Stimulated activated effector memory CD8-positive, alpha-beta T cell treated with anti-CD3 and anti-CD28 coated beads, Interleukin-12 subunit alpha, Interleukin-12 subunit beta, amount 100 ng/mL, for 72 hours (primary cell): ENCODE measurements at regions not wholly inside any gene's neighbourhood (a gene's known extent, or its start where the extent isn't known, plus 50 kb on each side); places are given as distances from the start of the nearest gene placed in this dataset.

Source experiments
- ATAC-seq: fragments of 150-1000 bp; cut with Tn5 transposase; 2 replicates; pipeline ENCODE4 v1.10.0; 2021
- DNase-seq, 2 donors: peaks; one replicate each; pipeline ENCODE4 v3.0.0; 2021 to 2022; ENCODE audit warnings: low spot score in 2 of 2
- H3K27ac Mint-ChIP-seq: one replicate; pipeline ENCODE4 v1.8.0; 2022; ENCODE audit warnings: mild to moderate bottlenecking, mixed read lengths
- H3K36me3 Mint-ChIP-seq: one replicate; pipeline ENCODE4 v1.8.0; 2022; ENCODE audit warnings: mild to moderate bottlenecking, mixed read lengths
- H3K4me1 Mint-ChIP-seq: one replicate; pipeline ENCODE4 v1.8.0; 2022; ENCODE audit warnings: mixed read lengths
- H3K4me3 Mint-ChIP-seq: one replicate; pipeline ENCODE4 v1.8.0; 2022; ENCODE audit warnings: mild to moderate bottlenecking, mixed read lengths
- H3K9me3 Mint-ChIP-seq: one replicate; pipeline ENCODE4 v1.8.0; 2022; ENCODE audit warnings: mixed read lengths

DNA sequence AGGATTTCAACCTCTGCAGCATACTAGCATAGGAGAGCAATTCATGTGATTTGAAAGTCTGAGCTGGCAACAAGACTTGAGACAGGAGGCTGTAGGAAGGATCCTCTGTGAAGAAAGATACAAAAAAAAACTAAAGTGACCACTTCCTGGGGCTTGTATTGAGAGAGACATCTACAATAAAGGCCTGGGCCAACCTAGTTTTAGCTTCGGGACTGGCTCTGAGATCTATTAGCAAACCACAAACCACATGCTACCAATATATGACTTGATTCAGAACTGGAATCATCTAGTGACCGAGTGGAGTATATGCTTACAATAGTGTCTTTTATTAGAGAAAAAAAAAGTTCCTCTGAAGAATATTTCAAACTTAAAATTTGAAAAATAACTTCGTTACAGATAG is 1448.9 kb upstream of the CDH6 start:
- H3K4me1 Mint-ChIP-seq = no peaks in the 10 kb centered on the region
- ATAC-seq = no peak
- H3K27ac Mint-ChIP-seq = no peak overlapping the region
- DNase-seq = no peak
- H3K4me3 Mint-ChIP-seq = no peak overlapping the region
- H3K9me3 Mint-ChIP-seq = peaks cover 14% of the 10 kb centered on the region
- H3K36me3 Mint-ChIP-seq = no peaks in the 10 kb centered on the region

DNA sequence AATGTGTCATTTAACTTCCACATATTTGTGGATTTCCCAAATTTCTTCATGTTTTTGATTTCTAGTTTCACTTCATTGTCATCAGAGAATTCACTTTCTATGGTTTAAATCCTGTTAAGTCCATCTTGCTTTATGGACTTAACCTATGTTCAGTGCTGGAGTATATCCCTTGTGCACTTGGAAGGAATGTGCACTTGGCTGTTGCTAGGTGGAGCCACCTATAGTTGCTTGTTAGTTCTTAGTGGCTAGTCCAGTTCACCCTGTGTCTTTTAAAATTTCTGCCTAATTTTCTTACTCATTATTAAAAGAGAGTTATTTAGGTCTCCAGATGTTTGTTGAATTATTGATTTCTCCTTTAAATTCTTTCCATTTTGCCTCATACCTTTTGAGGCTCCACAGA is 1472.5 kb upstream of the CDH6 start:
- Mint-ChIP-seq H3K27ac (no peak overlapping the region), H3K9me3 (peaks cover 22% of the 10 kb centered on the region), H3K4me1 (no peaks in the 10 kb centered on the region), H3K36me3 (no peaks in the 10 kb centered on the region), H3K4me3 (no peak overlapping the region)
- no peak for ATAC-seq
- no peak for DNase-seq

DNA sequence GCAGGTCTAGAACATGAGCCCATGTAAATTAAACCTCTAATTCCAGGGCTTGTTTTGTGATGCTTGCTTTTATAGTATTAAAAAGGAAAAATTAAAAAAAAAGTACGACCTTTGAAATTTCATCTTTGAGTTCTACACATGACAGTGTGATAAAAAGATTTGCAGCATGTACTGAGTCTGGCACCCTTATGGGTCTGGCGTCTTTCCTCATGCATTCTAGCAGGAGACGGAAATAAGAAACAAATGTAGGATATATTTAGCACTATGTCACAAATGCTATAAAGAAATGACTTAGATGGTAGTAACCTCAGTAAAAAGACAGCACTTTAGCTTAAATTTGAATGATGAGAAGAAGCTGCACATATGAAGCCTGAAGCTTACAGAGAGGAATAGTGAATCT is 1474.3 kb upstream of the CDH6 start:
- ATAC-seq (no peak), DNase-seq (no peak)
- Mint-ChIP-seq H3K4me3 (no peak overlapping the region), H3K27ac (no peak overlapping the region), H3K36me3 (no peaks in the 10 kb centered on the region), H3K9me3 (peaks cover 22% of the 10 kb centered on the region), H3K4me1 (no peaks in the 10 kb centered on the region)

DNA sequence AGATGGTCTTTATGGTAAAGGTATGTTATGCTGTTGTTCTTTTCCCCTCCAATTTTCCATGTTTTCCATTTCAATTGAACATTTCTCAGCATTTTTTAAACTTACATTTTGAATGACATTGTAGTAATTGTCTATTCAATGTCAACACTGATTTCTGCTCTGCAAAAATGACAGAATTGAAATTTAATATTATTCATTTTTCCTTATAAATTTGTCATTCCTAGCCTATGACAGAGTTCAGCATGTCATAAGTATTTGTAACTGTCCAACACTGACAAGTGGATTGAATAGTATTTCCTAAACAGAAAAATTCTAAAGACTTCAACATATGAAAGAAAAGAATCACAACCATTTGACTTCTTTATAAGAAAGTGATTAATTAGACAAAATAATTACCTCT is 1478.3 kb upstream of the CDH6 start:
- no peak for ATAC-seq
- H3K4me3 Mint-ChIP-seq = no peak overlapping the region
- no peaks in the 10 kb centered on the region for H3K36me3 Mint-ChIP-seq
- no peak overlapping the region for H3K27ac Mint-ChIP-seq
- H3K9me3 Mint-ChIP-seq = peaks cover 20% of the 10 kb centered on the region
- no peaks in the 10 kb centered on the region for H3K4me1 Mint-ChIP-seq
- DNase-seq = no peak

DNA sequence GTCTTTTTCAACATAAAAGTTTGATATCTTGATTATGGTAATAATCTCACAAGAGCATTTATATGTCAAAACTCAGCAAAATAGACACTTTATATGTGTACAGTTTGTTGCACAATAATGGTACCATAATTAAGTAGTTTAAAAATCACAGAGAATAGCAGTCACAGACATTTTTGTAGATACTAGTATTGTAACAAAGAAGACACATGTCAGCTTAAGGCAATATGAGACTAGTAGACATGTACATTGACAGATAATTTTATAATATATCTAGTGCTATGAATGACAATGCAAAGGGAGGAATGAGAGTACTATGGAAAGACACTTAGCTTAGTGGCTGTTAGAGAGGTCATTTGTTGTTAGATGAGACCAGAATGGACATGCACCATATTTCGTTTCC is 1490.6 kb upstream of the CDH6 start:
- Mint-ChIP-seq H3K4me1 (no peaks in the 10 kb centered on the region), H3K27ac (no peak overlapping the region), H3K9me3 (peaks cover 25% of the 10 kb centered on the region), H3K4me3 (no peak overlapping the region), H3K36me3 (no peaks in the 10 kb centered on the region)
- ATAC-seq = no peak
- no peak for DNase-seq

DNA sequence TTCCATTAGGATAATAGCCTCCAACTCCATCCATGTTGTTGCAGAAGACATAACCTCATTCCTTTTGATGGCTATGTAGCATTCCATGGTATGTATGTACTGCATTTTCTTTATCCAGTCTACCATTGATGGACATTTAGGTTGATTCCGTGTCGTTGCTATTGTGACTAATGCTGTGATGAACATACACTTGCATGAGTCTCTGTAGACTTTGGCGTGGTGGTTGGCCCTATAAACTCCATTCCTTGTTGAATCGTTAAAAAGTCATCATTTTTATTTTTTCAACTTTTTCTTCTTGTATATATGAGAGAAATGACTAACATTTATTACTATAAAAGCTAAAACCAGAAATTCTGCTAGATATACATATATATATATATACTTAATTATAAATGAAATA is 1491.9 kb upstream of the CDH6 start:
- DNase-seq (no peak), ATAC-seq (no peak)
- Mint-ChIP-seq H3K27ac (no peak overlapping the region), H3K4me3 (no peak overlapping the region), H3K36me3 (no peaks in the 10 kb centered on the region), H3K9me3 (peaks cover 26% of the 10 kb centered on the region), H3K4me1 (no peaks in the 10 kb centered on the region)

DNA sequence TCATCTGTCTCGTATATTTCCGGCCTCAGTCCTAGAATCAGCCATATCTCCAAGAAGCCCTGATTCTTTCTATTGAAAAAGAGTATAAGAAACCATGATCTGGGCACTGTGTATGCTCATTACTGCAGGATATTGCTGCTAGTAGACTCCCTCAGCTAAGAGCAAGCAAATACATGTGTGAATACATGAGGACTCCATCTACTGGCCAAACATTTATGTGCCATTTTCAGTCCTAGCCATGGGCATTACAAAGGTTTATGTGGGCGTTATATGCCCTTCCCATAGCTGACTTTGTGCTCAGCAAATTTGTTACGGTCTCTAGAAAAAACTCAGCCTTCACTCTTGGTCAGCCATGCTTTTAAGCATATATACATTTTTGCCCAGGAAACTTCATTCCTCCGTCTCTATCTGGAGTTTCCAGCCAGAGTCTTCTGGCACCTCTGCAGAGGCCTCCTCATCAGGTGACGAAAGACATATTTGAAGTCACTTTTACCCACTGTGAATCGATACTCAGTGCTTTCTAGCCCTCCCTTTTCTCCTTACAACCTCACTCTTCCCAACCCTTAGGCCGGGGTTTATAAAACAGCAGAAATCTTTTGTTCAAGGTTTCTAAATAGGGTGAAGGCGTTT is 1495.6 kb upstream of the CDH6 start:
- Mint-ChIP-seq H3K4me3 (no peak overlapping the region), H3K27ac (no peak overlapping the region), H3K36me3 (no peaks in the 10 kb centered on the region), H3K4me1 (no peaks in the 10 kb centered on the region), H3K9me3 (peaks cover 20% of the 10 kb centered on the region)
- ATAC-seq (no peak), DNase-seq (no peak)

DNA sequence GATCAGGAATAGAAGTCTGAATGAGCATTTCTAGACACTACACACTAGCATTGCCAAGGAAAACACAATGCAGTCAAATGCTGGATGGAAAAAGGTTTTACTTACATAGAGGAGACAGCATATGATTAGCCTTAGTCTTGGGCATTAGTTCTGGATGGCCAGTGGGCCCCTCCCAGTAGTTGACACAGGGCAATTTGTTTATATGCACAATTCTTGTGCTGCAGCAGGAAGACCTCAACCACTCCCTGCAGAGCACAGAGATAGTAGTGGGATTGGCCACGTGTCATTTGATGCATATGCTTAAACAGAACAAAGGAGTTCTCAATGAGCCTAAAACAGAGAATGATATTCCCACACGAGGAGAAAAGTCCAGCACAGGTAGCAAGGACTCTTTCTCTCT is 1496.2 kb upstream of the CDH6 start:
- DNase-seq (no peak), ATAC-seq (no peak)
- Mint-ChIP-seq H3K4me3 (no peak overlapping the region), H3K4me1 (no peaks in the 10 kb centered on the region), H3K36me3 (no peaks in the 10 kb centered on the region), H3K27ac (no peak overlapping the region), H3K9me3 (peaks cover 22% of the 10 kb centered on the region)

DNA sequence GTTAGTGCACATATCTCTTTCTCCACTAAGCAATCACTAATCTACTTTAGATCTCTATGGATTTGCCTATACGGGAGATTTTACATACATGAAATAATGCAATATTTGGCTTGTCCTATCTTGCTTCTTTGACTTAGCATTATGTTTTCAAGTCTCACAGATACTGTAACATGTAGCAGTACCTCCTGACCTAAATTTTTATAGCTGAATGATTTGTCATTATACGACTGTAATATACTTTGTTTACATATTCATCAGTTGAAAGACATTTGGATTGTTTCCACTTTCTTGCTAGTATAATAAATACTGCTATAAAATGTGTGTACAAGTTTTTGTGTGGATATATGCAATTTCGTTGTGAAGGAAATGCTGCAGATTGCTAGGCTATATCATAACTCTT is 1520.8 kb upstream of the CDH6 start:
- Mint-ChIP-seq H3K4me3 (no peak overlapping the region), H3K27ac (no peak overlapping the region), H3K4me1 (no peaks in the 10 kb centered on the region), H3K36me3 (no peaks in the 10 kb centered on the region), H3K9me3 (peaks cover 20% of the 10 kb centered on the region)
- DNase-seq (no peak), ATAC-seq (no peak)

DNA sequence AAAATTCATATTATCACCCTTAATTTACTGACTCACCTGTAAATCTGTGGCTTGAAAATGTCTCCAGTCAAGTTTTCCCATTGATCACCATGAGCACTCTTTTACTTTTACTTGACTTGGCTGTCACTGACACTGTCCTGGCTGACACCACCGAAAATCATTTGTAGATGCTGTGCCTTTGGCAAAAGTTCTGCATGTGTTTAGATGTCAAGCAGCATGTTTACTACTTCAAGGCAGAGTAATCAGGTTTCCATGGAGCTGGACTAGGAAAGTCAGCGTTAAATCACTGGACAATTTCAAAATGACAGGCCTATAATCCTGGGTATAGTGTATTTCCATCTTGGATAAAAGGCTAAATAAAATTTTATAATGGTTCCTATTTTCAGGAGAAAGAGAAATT is 1530.6 kb upstream of the CDH6 start:
- peaks cover 14% of the 10 kb centered on the region for H3K9me3 Mint-ChIP-seq
- no peak overlapping the region for H3K27ac Mint-ChIP-seq
- no peaks in the 10 kb centered on the region for H3K36me3 Mint-ChIP-seq
- H3K4me1 Mint-ChIP-seq = no peaks in the 10 kb centered on the region
- DNase-seq (no peak), ATAC-seq (no peak)
- no peak overlapping the region for H3K4me3 Mint-ChIP-seq

DNA sequence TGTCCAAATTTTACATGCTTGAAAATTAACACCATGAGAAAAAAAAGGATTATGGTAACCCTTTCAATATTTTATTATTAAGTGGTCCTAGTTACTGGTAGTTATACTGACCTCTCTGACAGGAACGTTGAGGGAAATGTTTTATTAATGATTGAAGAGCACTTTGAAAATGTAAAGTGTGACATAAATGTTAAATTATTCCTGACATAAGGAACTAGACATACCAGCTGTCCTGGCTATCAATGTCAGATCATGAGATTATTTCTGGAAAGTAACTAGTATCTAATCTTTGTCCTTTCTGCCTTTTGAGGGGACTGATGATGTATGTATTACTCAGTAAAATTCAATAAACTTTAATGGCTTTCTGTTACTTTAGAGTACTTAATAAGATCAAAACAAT is 1538.5 kb upstream of the CDH6 start:
- no peak for ATAC-seq
- no peak for DNase-seq
- no peak overlapping the region for H3K4me3 Mint-ChIP-seq
- no peaks in the 10 kb centered on the region for H3K36me3 Mint-ChIP-seq
- no peaks in the 10 kb centered on the region for H3K4me1 Mint-ChIP-seq
- peaks cover 12% of the 10 kb centered on the region for H3K9me3 Mint-ChIP-seq
- no peak overlapping the region for H3K27ac Mint-ChIP-seq

DNA sequence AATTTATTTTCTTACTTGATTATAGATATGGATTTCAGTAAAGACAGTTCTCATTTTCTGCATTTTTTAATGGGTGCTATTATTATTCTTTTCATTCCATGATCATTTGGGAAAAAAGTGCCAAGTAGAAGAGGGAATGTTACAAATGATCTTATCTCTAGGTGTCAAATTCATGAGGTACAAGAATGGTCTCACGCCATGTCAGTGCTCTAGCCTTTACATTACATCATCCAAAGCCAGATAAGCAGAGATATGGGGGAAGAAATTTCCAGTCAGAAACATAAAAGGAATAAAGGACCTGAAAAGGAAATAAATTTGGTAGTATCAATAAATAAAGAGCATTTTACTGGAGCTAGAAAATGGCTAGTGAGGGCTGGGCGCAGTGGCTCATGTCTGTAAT is 1544.2 kb upstream of the CDH6 start:
- Mint-ChIP-seq H3K9me3 (peaks cover 5% of the 10 kb centered on the region), H3K4me3 (no peak overlapping the region), H3K27ac (no peak overlapping the region), H3K4me1 (no peaks in the 10 kb centered on the region), H3K36me3 (no peaks in the 10 kb centered on the region)
- DNase-seq = no peak
- no peak for ATAC-seq

DNA sequence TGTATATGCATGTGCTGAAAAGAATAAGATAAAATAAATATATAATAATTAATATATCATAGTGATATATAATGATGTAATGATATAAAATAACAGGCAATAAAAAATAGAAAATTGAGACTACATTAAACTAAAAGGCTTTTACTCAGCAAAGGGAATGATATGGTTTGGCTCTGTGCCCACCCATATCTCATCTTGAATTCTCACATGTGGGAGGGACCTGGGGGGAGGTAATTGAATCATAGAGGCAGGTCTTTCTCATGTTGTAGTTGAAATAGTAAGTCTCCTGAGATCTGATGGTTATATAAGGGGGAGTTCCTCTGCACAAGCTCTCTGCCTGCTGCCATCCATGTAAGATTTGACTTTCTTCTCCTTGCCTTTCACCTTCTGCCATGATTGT is 1550.9 kb upstream of the CDH6 start:
- DNase-seq = no peak
- Mint-ChIP-seq H3K9me3 (peaks cover 16% of the 10 kb centered on the region), H3K4me1 (no peaks in the 10 kb centered on the region), H3K4me3 (no peak overlapping the region), H3K27ac (no peak overlapping the region), H3K36me3 (no peaks in the 10 kb centered on the region)
- ATAC-seq = no peak

DNA sequence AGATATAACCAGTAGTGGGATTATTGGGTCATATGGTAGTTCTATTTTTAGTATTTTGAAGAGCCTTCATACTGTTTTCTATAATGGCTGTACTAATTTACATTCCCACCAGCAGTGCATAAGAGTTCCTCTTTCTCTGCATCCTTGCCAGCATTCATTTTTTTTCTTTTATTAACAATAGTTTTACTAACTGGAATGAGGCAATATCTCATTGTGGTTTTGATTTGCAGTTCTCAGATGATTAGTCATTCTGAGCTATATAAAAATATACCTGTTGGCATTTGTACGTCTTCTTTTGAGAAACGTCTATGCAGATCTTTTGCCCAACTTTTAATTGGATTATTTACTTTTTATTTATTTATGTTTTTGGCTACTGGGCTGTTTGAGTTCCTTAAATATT is 1579.3 kb upstream of the CDH6 start:
- H3K4me3 Mint-ChIP-seq = no peak overlapping the region

DNA sequence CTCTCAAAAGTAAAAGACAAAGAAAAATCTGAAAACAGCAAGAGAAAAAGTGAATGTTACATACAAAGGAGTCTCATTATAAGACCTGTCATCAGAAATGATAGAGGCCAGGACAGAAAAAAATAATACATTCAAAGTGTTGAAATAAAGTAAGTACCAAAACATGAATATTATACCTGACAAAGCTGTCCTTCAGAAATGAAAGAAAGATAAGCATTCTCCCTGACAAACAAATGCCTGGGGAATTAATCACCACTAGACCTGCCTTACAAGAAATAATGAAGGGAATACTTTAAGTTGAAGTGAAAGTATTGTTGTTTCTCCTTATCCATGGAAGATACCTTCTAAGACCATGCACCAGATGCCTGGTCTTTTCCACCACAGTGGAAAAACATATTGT is 1605.2 kb upstream of the CDH6 start:
- ATAC-seq (no peak), DNase-seq (no peak)
- Mint-ChIP-seq H3K27ac (no peak overlapping the region), H3K9me3 (peaks cover 29% of the 10 kb centered on the region), H3K36me3 (no peaks in the 10 kb centered on the region), H3K4me1 (no peaks in the 10 kb centered on the region), H3K4me3 (no peak overlapping the region)

More for the DNA sequence above, 1579.3 kb upstream of the CDH6 start:
- no peak overlapping the region for H3K27ac Mint-ChIP-seq
- DNase-seq (no peak), ATAC-seq (no peak)
- no peaks in the 10 kb centered on the region for H3K36me3 Mint-ChIP-seq
- no peaks in the 10 kb centered on the region for H3K4me1 Mint-ChIP-seq
- peaks cover 23% of the 10 kb centered on the region for H3K9me3 Mint-ChIP-seq

DNA sequence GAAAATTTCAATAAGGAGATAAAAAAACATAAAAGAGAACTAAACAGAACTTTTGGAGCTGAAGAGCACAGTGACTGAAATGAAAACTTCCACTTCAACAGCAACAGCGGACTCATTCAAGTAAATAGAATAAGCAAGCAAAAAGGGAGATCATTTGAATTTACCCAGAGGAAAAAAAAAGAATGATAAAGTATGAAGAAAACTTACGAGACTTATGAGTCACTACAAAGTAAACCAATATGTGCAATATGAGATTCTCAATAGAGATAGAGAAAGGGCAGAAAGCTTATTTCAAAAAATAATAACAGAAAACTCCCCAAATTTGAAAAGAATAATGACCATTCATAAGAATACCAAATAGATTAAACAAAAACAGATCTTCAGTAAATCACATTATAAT is 1605.7 kb upstream of the CDH6 start:
- ATAC-seq (no peak), DNase-seq (no peak)
- no peaks in the 10 kb centered on the region for H3K4me1 Mint-ChIP-seq
- no peak overlapping the region for H3K27ac Mint-ChIP-seq
- H3K4me3 Mint-ChIP-seq = no peak overlapping the region
- H3K9me3 Mint-ChIP-seq = peaks cover 33% of the 10 kb centered on the region
- no peaks in the 10 kb centered on the region for H3K36me3 Mint-ChIP-seq

DNA sequence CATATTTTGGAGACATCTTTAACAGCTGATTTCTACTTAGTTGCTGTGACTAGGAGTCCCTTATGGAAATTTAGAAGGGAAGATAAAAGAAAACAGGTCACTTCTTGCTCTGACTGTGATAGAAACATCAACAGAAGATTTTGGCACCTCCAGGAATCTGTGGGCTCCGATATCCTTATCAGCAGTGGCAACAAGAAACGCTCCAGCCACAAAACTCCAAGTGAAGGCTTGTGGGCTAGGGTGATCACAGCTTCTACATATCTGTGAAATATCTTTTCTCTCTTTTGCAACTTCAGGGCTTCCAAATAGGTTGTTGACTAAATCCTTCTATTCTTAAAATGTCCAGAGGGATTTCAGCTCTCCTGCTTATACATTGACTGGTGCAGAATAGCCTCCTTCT is 1625.5 kb upstream of the CDH6 start:
- Mint-ChIP-seq H3K36me3 (no peaks in the 10 kb centered on the region), H3K4me3 (no peak overlapping the region), H3K9me3 (peaks cover 17% of the 10 kb centered on the region), H3K4me1 (no peaks in the 10 kb centered on the region), H3K27ac (no peak overlapping the region)
- no peak for DNase-seq
- no peak for ATAC-seq
